GM12872 (cell line): ENCODE measurements at regions not wholly inside any gene's neighbourhood (a gene's known extent, or its start where the extent isn't known, plus 50 kb on each side); places are given as distances from the start of the nearest gene placed in this dataset.

ENCODE experiments used
- TF ChIP-seq, protein P1 (sequence below): IDR thresholded peaks from 3 replicates; pipeline ENCODE4 v1.5.1; 2011; ENCODE audit warnings: low read depth, mild to moderate bottlenecking, low read length, moderate library complexity; ENCODE audit not compliant: insufficient read depth

DNA sequence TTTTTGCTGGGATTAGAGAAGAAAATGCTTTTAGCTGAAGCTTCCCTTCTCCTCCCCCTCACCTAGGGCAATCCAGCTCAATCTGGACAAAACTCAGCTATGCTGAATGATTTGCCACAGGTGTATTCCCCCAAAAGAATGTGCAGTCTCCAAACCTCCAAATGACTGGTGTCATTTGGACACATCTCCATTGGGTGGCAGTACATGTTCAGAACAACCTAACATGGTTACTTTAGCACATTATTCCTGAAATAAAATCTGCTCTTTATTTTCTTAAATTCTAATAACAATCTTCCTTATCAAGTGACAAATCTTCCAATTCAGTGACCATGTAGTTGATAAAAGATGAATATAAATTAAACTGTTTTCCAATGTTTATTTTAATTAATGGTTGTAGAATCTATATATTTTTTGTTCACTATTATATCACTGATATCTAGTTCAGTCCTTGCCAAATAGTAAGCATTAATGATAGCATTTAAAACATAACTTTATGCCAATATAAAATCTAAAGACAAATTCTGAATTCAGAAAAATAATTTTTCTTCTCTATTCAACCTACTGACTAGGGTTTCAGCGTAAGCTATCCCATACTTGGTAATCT is 61.3 kb upstream of the MOCS2 start:
- TF ChIP-seq, protein P1, sequence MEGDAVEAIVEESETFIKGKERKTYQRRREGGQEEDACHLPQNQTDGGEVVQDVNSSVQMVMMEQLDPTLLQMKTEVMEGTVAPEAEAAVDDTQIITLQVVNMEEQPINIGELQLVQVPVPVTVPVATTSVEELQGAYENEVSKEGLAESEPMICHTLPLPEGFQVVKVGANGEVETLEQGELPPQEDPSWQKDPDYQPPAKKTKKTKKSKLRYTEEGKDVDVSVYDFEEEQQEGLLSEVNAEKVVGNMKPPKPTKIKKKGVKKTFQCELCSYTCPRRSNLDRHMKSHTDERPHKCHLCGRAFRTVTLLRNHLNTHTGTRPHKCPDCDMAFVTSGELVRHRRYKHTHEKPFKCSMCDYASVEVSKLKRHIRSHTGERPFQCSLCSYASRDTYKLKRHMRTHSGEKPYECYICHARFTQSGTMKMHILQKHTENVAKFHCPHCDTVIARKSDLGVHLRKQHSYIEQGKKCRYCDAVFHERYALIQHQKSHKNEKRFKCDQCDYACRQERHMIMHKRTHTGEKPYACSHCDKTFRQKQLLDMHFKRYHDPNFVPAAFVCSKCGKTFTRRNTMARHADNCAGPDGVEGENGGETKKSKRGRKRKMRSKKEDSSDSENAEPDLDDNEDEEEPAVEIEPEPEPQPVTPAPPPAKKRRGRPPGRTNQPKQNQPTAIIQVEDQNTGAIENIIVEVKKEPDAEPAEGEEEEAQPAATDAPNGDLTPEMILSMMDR: peak; percentile 55; the same call in 2 of the 3 replicates

DNA sequence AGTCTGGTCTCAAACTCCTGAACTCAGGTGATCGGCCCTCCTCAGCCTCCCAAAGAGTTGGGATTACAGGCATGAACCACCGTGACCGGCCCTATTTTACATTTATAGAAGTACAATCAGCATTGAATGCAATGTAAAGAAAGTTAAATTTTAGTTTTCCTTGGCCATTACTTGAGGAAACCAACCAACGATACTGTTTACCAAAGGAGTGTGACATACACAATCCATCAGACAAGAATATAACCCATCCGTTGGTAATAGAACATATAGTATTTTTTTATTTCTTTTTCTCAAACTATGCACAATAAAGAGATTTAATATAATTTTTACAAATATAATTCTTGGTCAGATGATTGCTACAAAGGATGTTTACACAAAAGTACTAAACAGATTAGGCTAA is 63.1 kb upstream of the MOCS2 start:
- TF ChIP-seq, protein P1: no peak

DNA sequence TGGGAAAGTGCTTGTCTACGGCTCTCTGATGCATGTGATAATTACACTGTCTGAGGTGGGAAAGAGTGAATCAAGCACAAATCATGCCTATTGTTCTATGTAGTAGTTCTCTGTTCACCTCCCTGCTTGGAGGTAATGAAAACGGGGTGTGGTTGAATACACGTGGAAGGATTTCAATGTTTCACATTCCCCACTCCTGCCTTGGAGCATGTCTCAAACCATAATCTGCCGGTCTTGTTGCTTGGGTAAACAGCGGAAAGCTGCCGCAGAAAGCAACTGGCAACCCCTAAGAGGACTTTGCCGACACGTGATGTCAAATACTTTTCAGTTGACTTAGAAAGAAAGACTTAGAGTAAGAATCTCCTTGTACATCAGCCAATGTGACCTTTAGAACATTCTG is 63.5 kb upstream of the MOCS2 start:
- TF ChIP-seq, protein P1: no peak

DNA sequence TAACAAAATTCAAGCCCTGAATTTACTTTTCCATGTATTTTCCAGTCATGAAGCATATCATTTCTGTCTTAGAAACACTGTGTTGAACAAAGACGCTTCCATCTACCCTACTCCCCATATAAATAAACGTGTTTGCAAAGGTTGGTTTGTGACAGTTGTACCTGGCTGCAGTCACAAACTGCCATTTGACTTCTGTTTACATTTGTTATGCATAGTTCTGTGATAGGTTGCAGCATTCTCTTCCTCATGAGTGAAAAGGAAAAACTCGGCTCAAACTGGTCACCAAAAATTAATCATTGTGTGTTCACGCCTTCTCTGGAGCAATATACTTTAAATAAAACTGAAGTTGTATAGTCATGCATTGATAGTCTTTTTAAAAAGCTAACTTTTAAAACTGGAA is 69.3 kb upstream of the MOCS2 start:
- TF ChIP-seq, protein P1: no peak

DNA sequence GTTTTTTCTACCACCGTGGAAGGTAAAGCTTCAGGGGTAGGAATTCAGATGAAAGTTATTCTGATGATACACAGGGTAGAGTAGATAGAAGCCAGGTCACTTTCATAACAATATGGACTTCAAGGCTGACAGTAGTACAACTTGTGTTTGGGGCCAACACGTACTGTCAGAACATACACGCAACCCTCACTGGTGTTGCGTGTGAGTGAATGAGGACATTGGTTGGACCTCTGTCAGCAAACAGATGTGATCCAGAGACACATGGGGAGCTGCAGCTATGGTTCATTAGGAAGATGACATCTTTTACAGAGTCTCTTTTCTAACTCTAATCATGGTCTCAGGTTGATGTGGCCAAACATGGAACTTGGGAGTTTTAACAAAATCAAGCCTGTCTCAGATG is 70.1 kb upstream of the MOCS2 start:
- TF ChIP-seq, protein P1: no peak

DNA sequence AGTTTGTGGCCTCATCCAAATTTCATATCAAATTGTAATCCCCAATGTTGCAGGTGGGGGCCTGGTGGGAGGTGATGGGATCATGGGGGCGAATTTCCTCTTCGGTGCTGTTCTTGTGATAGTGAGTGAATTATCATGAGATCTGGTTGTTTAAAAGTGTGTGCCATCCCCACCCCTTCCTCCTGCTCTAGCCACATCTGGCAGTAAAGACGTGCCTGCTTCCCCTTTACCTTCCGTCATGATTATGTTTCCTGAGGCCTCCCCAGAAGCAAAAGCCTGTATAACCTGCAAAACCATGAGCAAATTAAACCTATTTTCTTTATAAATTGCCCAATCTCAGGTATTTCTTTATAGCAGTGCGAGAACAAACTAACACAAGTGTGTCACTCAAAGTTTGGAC is 71.0 kb upstream of the MOCS2 start:
- TF ChIP-seq, protein P1: no peak

DNA sequence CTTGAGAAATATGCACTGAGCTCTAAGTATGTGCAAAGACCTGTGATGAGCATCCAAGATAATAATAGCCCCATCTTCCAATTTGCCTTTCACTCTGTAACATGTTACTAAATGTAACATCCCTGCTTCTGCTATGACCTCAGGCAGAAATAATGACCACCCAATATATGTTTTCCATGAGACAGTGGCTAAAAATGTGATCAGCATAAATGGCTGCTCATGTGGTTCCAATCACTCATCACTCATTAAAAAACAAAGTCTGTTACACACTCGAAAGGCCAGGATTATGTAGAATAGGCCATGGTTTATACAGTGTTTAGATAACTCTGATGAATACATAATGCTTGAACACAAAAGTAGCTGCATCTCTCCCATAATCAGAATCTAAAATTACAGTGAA is 71.4 kb upstream of the MOCS2 start:
- TF ChIP-seq, protein P1: no peak
